ENCODE measurements at regions not wholly inside any gene's neighbourhood (a gene's known extent, or its start where the extent isn't known, plus 50 kb on each side); places are given as distances from the start of the nearest gene placed in this dataset.
"Not testable (repeated sequence)": the region's sequence is repeated elsewhere in the genome, so short reads cannot be mapped to it uniquely, and the experiment has no call there.

DNA sequence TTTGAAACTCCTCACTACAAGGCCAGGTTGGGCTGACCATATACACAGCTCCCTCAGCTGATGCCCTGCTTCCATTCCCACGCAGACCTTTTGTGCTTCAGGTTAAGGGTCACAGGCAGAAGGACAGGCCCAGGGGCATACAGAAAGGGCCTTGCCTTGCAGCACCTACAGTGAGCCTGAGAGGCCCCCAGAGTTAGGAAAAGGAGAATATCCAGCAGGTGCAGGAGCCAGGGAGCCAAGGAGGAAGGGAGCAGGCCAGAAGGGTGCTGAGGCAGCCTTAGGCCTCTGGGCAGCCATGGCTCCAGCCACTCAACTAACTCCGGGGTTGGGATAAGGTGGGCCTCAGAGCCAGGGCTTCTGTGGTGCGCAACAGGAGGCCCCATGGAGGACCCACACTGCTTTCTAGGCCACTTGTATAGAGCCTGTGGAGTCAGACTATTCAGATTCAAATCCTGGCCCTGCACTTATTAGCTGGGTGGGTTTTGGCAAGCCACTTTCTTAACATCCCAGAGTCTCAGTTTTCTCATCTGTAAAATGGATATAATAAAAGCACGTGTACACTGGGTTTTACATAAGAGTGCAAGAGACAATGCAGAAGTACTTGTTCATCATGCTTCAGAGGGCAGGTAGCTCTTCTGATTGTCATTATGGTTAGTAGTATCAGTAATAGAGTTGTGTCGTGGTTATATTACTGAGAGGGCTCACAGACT, 214.6 kb upstream of the HAAO start:
- no peaks in the 10 kb centered on the region for H3K27me3 ChIP-seq
- H3K4me3 ChIP-seq, result no peak overlapping the region
- no peak overlapping the region for H3K27ac ChIP-seq
- intact Hi-C loops (cut with DNase I), result no loop called here
- peaks cover 0 to 9% (median 0%) of the 10 kb centered on the region in 11 donors for H3K9me3 ChIP-seq
- TF ChIP-seq CTCF (IDR thresholded peaks at IDR 0.05), result no peak
- no peaks in the 10 kb centered on the region for H3K36me3 ChIP-seq
- DNase-seq (no peak), ATAC-seq (peak in 2 of 8 donors; percentile 7 to 24)
- peaks cover 0 to 16% (median 0%) of the 10 kb centered on the region in 9 donors for H3K4me1 ChIP-seq
- 96 to 99% methylated on average over 5 of the region's 5 CpGs for WGBS, 2 donors

DNA sequence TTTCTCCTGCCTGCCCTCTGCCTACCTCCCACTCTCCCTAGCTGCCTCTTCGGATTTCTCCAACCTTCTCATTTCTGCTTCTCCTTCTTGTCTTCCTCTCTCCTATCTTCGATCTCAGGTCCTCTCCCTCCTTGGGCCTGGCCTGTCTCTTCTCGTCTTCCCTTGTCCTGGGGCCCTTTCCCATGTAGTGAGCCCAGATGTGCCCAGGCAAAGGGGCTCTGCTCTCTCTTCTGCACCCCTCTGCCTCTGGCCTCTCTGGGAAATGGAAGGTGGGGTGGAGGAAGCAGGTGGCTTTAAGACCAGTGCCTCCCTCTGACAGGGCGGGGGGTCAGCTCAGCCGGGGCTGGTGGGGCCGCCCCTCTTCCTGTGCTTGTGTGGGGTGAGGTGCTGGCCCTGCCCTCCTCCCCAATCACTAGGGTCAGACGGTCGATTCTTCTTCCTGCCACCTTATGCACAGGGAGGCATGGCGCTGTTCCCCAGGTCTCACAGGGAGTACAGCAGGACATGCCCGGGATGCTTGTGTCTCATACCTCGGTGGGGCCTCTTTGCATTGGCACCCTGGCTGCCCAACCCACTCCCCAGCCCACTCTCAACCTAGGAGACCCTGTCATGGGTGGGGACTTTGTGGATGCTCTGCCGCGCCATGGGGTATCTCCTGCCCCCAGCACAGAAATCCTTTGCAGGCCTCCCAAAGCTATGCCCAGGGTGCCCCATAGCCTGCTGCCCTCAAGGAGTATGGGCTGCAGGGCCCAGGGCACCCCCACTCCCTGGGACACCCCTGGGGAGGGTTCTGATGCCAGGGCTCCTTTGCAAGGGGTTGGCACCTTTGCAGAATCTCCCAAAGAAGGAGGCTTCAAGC, 213.8 kb upstream of the HAAO start:
- no peak for DNase-seq
- intact Hi-C loops (cut with DNase I), result no loop called here
- H3K27ac ChIP-seq, result no peak overlapping the region
- peak in 1 of 8 donors; percentile 36 for ATAC-seq
- no peaks in the 10 kb centered on the region for H3K36me3 ChIP-seq
- 87 to 92% methylated on average over 13 of the region's 13 CpGs for WGBS, 2 donors
- no peaks in the 10 kb centered on the region for H3K27me3 ChIP-seq
- no peak overlapping the region for H3K4me3 ChIP-seq
- peaks cover 0 to 9% (median 0%) of the 10 kb centered on the region in 11 donors for H3K9me3 ChIP-seq
- TF ChIP-seq CTCF (IDR thresholded peaks at IDR 0.05), result no peak
- peaks cover 0 to 16% (median 0%) of the 10 kb centered on the region in 9 donors for H3K4me1 ChIP-seq

DNA sequence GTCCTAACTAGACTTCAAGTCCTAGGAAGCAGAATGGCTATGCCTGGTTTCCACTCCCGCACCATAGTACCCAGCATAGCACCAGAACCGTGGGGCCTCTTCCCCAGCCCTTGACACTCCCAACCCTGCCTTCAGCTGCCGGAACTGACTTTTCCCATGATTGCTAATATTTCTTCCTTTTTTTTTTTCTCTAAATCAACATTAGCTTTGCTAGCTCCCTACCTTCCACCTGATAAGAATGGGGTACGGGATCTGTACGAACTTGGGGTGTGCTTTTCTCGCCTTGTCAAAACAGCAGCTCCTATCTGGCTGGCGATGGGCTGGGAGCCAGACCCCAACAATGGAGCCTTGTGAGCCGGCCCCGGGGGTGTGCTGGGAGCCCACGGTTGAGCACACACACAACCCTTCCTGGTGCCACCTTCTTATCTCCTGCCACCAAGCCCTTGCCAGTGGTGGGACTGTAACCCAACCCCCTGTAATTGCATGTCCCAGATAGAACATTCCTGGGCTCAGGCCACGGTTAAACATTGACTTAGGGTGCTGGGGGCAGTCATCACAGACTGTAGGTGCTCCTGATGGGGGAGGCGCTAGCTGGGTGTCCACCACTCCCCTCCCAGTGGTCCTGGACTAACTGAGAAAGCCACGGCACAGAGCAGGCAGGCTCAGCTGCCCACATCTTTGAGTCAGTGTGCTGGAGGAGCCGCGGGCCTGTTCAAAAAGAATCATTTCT, 213.0 kb upstream of the HAAO start:
- peaks cover 0 to 16% (median 0%) of the 10 kb centered on the region in 9 donors for H3K4me1 ChIP-seq
- no peak overlapping the region for H3K4me3 ChIP-seq
- H3K27ac ChIP-seq, result no peak overlapping the region
- no peak for DNase-seq
- H3K9me3 ChIP-seq, result peaks cover 0 to 9% (median 0%) of the 10 kb centered on the region in 11 donors
- ATAC-seq, result no peak
- no peaks in the 10 kb centered on the region for H3K36me3 ChIP-seq
- no peak for TF ChIP-seq CTCF (IDR thresholded peaks at IDR 0.05)
- H3K27me3 ChIP-seq, result no peaks in the 10 kb centered on the region
- intact Hi-C loops (cut with DNase I), result no loop called here
- whole genome bisulfite sequencing, 2 donors, result 78% methylated on average over 15 of the region's 15 CpGs

DNA sequence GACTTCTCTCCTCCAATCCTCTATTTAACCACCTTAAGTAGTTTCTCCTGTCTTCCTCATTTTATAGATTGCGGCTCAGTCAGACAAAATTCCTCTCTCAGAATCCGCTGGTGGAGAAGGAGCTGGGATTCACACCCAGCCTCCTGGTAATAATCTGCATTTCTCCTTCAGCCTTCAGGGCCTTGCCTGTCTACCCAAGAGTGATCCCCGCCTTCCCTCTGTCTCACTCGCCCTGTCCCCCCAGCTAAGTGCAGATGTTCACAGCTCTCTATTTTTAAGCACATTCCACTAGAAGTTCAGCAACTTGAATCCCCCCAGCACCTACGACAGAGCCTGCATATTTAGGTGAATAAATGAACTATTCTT, 212.5 kb upstream of the HAAO start:
- Histone ChIP-seq H3K27ac (no peak overlapping the region), H3K4me3 (no peak overlapping the region), H3K27me3 (no peaks in the 10 kb centered on the region), H3K4me1 (peaks cover 0 to 16% (median 0%) of the 10 kb centered on the region in 9 donors), H3K9me3 (peaks cover 0 to 9% (median 0%) of the 10 kb centered on the region in 11 donors), H3K36me3 (no peaks in the 10 kb centered on the region)
- no peak for TF ChIP-seq CTCF (IDR thresholded peaks at IDR 0.05)
- DNase-seq (no peak), ATAC-seq (no peak)
- 93 to 94% methylated on average over 5 of the region's 5 CpGs for WGBS, 2 donors
- intact Hi-C loops (cut with DNase I), result no loop called here

DNA sequence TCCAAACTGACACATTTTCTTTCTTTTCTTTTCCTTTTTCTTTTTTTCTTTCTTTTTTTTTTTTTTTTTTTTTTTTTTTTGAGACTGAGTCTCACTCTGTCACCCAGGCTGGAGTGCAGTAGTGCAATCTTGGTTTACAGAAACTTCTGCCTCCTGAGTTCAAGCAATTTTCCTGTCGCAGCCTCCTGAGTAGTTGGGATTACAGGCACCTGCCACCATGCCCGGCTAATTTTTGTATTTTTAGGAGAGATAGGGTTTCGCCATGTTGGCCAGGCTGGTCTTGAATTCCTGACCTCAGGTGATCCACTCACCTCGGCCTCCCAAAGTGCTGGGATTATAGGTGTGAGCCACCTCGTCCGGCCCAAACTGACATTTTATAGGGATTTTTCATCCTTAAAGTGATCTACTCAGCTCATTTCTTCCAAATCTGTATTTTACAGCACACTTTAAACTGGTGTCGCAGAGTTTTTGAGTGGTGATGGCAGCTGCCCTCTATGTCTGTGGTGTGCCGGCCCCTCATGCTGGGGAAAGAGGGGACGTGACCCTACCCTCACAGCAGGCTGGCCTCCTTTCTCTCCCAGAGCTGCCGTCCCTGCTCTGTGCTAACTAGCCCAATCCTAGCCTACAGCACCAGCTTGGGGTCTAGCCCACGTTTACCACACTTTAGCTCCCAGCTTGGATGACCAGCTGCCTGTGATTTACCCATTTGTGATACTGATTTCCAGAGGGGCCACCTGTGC, 211.9 kb upstream of the HAAO start:
- peaks cover 0 to 16% (median 0%) of the 10 kb centered on the region in 9 donors for H3K4me1 ChIP-seq
- not testable (repeated sequence) for ATAC-seq
- WGBS, 2 donors, result 93 to 96% methylated on average over 11 of the region's 11 CpGs

More for the DNA sequence above, 211.9 kb upstream of the HAAO start:
- DNase-seq; H3K9me3 ChIP-seq; intact Hi-C loops (cut with DNase I); H3K36me3 ChIP-seq; H3K4me3 ChIP-seq; H3K27ac ChIP-seq; H3K27me3 ChIP-seq: not testable (repeated sequence)

Data from heart right ventricle (tissue), 16 donors.